T-helper 17 cell (primary cell): ENCODE measurements at regions not wholly inside any gene's neighbourhood (a gene's known extent, or its start where the extent isn't known, plus 50 kb on each side); places are given as distances from the start of the nearest gene placed in this dataset.
A peak's percentile ranks its signal among the peaks of the same experiment; 100 is the strongest.

Experiments used
- ATAC-seq: fragments of 150-1000 bp; cut with Tn5 transposase; 2 replicates; pipeline ENCODE4 v1.10.0; 2021; ENCODE audit warnings: mild to moderate bottlenecking, moderate library complexity
- DNase-seq, 3 donors: peaks; one replicate each; pipeline versions ENCODE4 v3.0.0 to v3.0.0-alpha.2; 2020 to 2021
- H3K9me3 ChIP-seq: one replicate; pipeline ENCODE4 v1.7.0; 2013; ENCODE audit warnings: low read length, mild to moderate bottlenecking; ENCODE audit not compliant: control insufficient read depth, poor library complexity, severe bottlenecking
- H3K27ac Mint-ChIP-seq: one replicate; pipeline ENCODE4 v1.8.0; 2022; ENCODE audit warnings: mild to moderate bottlenecking, moderate library complexity, mixed read lengths
- H3K27me3 Mint-ChIP-seq: one replicate; pipeline ENCODE4 v1.8.0; 2022; ENCODE audit warnings: mixed read lengths
- H3K36me3 Mint-ChIP-seq: one replicate; pipeline ENCODE4 v1.8.0; 2022; ENCODE audit warnings: low read depth, mixed read lengths
- H3K4me1 Mint-ChIP-seq: one replicate; pipeline ENCODE4 v1.8.0; 2022; ENCODE audit warnings: mild to moderate bottlenecking, mixed read lengths
- H3K4me3 Mint-ChIP-seq: one replicate; pipeline ENCODE4 v1.8.0; 2022; ENCODE audit warnings: mild to moderate bottlenecking, moderate library complexity, mixed read lengths

DNA sequence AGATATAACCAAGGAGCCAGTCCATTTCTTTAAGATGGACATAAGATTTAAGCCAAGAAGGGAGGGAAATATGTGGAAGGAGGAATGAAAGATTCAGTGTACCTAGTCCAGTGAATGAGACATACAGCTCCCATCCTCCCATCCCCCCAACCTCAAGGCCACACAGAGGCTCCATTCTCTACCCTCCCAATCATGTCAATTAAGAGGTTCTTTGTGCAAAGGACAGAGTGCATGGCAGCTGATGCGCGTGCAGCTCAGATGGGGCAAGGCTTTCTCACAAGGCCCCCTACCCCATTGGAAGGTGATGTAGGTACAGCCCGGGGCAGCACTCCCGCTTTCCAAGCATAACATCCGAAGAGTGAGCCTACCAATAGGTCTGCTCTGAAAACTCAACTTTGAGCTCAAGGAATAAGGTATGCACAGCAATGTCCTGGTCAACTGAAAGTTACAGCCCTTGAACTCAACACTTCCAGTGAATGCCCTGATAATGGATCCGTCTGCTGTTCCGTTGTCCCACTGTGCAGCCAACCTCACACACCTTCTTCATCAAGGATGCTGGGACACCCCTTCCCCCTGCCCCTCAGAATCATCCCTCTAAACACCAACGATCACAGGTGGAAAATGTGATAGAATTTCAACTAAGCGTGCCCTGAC lies 458.1 kb downstream of the SOX9 start:
- Mint-ChIP-seq H3K4me1 (peaks cover 3% of the 10 kb centered on the region), H3K27ac (no peak overlapping the region), H3K27me3 (peaks cover 20% of the 10 kb centered on the region), H3K36me3 (no peaks in the 10 kb centered on the region), H3K4me3 (no peak overlapping the region)
- H3K9me3 ChIP-seq: no peaks in the 10 kb centered on the region
- ATAC-seq (no peak), DNase-seq (no peak)

DNA sequence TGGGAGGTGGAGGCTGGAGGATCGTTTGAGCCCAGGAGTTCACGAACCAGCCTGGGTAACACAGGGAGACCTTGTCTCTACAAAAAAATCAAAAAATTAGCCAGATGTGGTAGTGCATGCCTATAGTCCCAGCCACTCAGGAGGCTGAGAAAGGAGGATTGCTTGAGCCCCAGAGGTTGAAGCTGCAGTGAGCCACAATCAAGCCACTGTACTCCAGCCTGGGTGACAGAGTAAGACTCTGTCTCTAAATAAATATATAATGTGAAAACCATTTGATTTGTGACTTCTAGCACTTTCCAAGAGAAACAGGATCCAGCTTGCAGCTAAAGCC lies 459.1 kb downstream of the SOX9 start:
- H3K27me3 Mint-ChIP-seq: peaks cover 10% of the 10 kb centered on the region
- peak overlapping the region; percentile 21 for H3K27ac Mint-ChIP-seq
- ATAC-seq: no peak

GRCh38 chr17:72580321-72581127 lies 459.7 kb downstream of the SOX9 start:
- ATAC-seq (no peak), DNase-seq (no peak)
- H3K4me1 Mint-ChIP-seq: peaks cover 3% of the 10 kb centered on the region
- no peak overlapping the region for H3K4me3 Mint-ChIP-seq
- H3K27me3 Mint-ChIP-seq: peaks cover 10% of the 10 kb centered on the region
- no peaks in the 10 kb centered on the region for H3K36me3 Mint-ChIP-seq
- peak overlapping the region; percentile 21 for H3K27ac Mint-ChIP-seq
- H3K9me3 ChIP-seq: no peaks in the 10 kb centered on the region

More for the DNA sequence above, 459.1 kb downstream of the SOX9 start:
- no peaks in the 10 kb centered on the region for H3K9me3 ChIP-seq
- Mint-ChIP-seq H3K4me1 (peaks cover 3% of the 10 kb centered on the region), H3K4me3 (no peak overlapping the region), H3K36me3 (no peaks in the 10 kb centered on the region)
- no peak for DNase-seq

- Mint-ChIP-seq H3K4me1 (peaks cover 22% of the 10 kb centered on the region), H3K36me3 (peaks cover 4% of the 10 kb centered on the region), H3K4me3 (no peak overlapping the region), H3K27me3 (peaks cover 18% of the 10 kb centered on the region), H3K27ac (peak overlapping the region; percentile 82)
- no peak for DNase-seq
- ATAC-seq: no peak
- no peaks in the 10 kb centered on the region for H3K9me3 ChIP-seq
Observed at GRCh38 chr17:72587156-72587555, 466.3 kb downstream of the SOX9 start.

DNA sequence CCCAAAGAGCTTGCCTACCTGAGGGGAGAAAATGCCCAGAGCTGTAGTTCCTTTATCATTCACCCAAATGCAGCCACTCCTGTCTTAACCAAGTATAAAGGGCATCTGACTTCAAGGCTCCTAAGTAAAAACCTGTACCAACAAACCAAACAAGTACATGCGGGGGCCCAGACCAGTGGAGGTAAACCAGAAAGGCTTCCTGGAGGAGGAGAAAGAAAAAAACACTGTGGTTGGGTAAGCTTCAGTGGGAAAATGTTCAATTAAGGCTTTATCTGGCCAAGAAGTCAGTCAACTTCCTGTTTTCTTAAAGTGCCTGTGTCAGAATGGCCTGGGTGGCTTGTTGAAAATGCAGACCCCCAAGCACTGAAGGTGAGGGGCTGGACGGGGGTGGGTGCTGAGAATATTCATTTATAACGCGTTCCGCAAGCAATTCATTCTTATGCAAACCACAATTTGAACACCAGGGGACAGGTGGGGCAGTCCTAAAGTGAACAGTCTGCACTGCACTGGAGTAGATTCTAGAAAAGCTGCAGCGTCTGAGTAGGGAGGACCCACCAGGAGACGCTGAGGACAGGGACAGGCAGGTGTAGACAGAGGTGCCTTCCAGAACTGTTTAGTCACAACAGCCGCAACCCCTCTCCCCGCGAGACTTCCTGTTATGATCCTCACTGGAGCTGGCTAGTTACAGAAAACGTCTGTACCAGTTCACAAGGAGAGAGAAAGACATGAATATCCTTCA lies 467.1 kb downstream of the SOX9 start:
- peak; percentile 53 for ATAC-seq
- peaks cover 24% of the 10 kb centered on the region for H3K4me1 Mint-ChIP-seq
- H3K36me3 Mint-ChIP-seq: peaks cover 4% of the 10 kb centered on the region
- H3K27ac Mint-ChIP-seq: peak overlapping the region; percentile 82
- H3K4me3 Mint-ChIP-seq: peak overlapping the region; percentile 82
- no peak for DNase-seq
- H3K9me3 ChIP-seq: no peaks in the 10 kb centered on the region
- H3K27me3 Mint-ChIP-seq: peaks cover 18% of the 10 kb centered on the region

DNA sequence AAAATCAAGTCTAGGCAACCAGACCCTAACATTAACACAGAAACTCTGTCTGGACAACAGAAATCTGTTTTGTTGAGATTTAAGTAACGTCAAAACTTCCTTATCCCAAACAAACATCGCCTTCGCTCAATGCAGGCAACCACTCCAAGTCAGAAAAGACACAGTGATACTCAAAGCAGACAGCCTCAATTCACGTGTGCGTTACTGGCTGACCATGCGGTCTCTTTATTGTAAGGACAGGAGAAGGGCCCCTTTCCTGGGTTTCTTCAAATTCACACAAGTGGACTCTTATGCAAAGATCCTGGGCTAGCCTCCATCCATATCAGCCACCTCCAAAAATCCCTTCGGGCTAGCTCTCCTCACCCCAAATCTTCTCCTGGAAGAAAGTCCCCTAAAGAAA lies 467.7 kb downstream of the SOX9 start:
- H3K27ac Mint-ChIP-seq: peak overlapping the region; percentile 82
- H3K36me3 Mint-ChIP-seq: peaks cover 4% of the 10 kb centered on the region
- ATAC-seq (no peak), DNase-seq (no peak)
- H3K4me1 Mint-ChIP-seq: peaks cover 24% of the 10 kb centered on the region
- peaks cover 22% of the 10 kb centered on the region for H3K27me3 Mint-ChIP-seq
- peak overlapping the region; percentile 82 for H3K4me3 Mint-ChIP-seq
- H3K9me3 ChIP-seq: no peaks in the 10 kb centered on the region

DNA sequence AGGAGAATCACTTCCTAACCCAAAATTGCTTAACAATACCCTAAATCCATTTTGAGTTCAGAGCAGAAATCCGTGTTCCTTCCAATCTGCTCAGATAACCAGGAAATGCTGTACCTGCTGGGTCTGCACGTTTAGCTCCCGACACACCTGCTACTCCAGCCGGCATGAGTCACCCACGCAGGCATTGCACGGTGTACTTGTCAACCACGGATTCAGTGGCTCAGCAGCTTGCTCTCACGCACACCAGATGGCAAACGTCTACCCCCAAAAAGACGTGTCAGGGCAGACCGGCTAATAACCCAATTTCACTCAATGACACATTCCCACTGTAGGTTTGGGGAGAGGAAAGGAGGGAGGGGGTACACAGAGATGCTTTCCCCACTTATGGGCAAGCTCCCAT lies 468.1 kb downstream of the SOX9 start:
- peak overlapping the region; percentile 82 for H3K27ac Mint-ChIP-seq
- H3K27me3 Mint-ChIP-seq: peaks cover 24% of the 10 kb centered on the region
- ATAC-seq (peak; percentile 37), DNase-seq (peak in 1 of 3 donors; percentile 24)
- H3K4me3 Mint-ChIP-seq: peak overlapping the region; percentile 82
- H3K9me3 ChIP-seq: no peaks in the 10 kb centered on the region
- peaks cover 24% of the 10 kb centered on the region for H3K4me1 Mint-ChIP-seq
- H3K36me3 Mint-ChIP-seq: peaks cover 4% of the 10 kb centered on the region

DNA sequence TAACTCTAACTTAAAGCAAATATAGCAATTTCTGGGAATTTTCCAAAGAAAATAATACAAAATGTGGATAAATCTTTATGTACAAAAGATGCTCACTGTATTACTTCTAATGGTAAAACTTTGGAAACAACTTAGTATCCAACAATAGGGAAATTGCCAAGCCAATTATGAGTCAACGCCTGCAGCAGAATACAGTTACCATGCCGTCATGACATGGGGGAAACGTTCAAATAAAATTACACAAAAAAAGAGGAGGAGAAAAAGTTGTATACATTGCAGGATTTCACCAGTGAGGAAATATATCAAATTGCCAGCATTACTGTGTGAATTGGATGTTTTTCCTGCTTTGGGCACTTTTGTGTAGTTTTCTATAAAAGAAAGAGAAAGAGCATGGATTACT lies 469.6 kb downstream of the SOX9 start:
- peaks cover 4% of the 10 kb centered on the region for H3K36me3 Mint-ChIP-seq
- ATAC-seq: no peak
- DNase-seq: no peak
- H3K4me1 Mint-ChIP-seq: peaks cover 24% of the 10 kb centered on the region
- H3K4me3 Mint-ChIP-seq: peak overlapping the region; percentile 80
- no peak overlapping the region for H3K27ac Mint-ChIP-seq
- H3K9me3 ChIP-seq: no peaks in the 10 kb centered on the region
- H3K27me3 Mint-ChIP-seq: peaks cover 24% of the 10 kb centered on the region

DNA sequence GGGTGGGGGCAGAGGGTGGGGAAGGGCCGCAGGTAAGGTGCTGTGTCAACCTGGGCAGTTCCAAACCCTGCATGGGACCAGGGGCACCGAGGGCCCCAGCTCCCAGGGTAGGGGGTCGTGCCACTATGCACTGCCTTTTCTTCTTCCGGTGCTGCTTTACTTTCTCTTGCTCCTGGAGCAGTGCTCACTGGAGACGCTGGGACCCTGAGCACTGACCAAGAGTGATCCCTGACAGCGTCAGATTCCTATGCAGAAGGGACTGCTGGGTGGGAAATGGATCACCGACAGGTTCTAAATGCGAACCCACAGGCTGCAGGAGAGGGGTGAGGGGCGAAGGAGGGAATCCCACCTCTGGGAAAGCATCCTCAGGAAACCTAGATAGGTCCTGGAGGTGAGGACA lies 470.1 kb downstream of the SOX9 start:
- Mint-ChIP-seq H3K27ac (no peak overlapping the region), H3K27me3 (peaks cover 24% of the 10 kb centered on the region), H3K4me3 (peak overlapping the region; percentile 94), H3K36me3 (peaks cover 4% of the 10 kb centered on the region), H3K4me1 (peaks cover 24% of the 10 kb centered on the region)
- no peak for ATAC-seq
- no peak for DNase-seq
- no peaks in the 10 kb centered on the region for H3K9me3 ChIP-seq

DNA sequence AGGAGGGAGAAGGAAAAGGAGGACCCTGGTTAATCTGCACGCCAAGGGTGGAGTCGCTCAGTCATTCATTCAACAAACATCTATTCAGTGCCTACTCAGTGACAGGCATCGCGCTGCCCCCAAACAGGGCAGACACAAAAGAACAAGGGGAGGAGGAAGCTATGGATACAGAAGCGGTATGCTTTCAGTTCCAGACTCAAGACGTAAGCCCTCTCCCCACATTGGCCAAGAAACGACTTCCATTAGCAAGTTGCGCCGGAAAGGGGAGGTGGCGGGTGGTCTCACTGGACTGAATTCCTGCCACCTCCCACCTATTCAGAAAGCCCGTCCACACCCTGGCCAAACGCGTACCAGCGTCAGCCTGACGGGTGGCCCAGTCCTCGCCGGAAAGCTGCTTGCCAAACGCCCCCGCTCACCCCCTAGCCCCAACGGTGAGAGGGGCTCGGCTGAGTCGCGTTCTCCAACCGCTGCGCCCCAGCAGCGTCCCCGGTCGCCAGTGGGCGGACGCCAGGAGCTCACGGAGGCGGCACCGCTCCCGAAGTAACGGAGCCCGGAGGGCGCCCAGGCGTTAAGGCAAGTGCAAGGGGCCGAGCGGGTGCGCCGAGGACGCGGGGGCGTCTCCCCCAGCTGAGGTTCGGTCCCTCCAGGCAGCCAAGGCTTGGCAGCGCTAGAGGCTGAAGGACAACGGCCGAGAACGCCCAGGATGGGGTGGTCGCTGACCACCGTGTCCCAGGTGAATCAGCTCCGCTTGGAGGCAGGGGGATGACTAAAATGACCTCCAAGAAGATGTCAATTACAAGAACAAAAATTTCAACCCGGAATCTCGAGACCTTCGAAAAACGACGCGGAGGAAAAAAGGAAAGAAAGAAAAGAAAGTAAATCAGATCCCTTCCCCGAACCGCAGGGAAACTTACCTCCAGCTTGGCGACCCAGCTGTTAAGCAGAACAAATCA lies 470.7 kb downstream of the SOX9 start:
- Mint-ChIP-seq H3K27me3 (peaks cover 24% of the 10 kb centered on the region), H3K4me3 (peak overlapping the region; percentile 94), H3K4me1 (peaks cover 24% of the 10 kb centered on the region), H3K27ac (peak overlapping the region; percentile 88), H3K36me3 (peaks cover 4% of the 10 kb centered on the region)
- DNase-seq: no peak
- H3K9me3 ChIP-seq: no peaks in the 10 kb centered on the region
- ATAC-seq: peak; percentile 22

DNA sequence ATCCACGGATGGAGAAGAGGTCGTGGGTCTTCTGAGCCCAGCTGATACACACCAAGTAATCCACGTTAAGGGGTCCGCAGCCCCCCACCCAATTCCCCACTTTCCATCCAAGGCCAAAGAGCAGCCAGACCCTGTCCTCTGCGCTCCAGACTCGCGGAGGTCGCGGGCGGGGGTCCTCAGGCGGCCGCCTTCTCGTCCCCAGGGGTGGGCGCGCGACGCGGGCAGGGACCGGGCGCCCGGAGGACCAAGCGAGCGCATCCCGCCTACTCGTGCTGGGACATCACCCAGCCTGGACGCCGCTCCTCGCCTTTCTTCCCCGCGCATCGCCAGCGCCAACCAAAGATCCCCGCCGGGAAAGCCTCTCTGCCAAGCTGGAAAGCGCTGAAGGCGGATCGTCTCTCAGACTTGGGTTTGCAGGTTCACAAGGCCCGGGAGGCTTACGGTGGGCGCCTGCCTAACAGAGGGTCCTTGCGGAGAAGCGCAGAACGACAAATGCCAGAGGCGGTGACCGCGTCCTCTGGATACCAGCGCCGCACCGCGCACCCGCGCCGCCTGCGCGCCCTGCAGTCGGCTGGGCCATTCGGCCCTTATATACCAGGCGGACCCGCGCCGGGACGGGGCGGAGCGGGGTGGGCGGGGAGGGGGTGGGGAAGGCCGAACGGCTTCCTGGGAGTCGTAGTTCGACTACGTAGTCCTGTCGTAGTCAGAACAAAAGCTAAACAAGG lies 471.6 kb downstream of the SOX9 start:
- peak; percentile 50 to 67 (median 54) for DNase-seq
- Mint-ChIP-seq H3K27me3 (peaks cover 32% of the 10 kb centered on the region), H3K4me3 (peak overlapping the region; percentile 94), H3K4me1 (peaks cover 28% of the 10 kb centered on the region), H3K36me3 (peaks cover 4% of the 10 kb centered on the region), H3K27ac (peak overlapping the region; percentile 88)
- peak; percentile 84 for ATAC-seq
- H3K9me3 ChIP-seq: no peaks in the 10 kb centered on the region

DNA sequence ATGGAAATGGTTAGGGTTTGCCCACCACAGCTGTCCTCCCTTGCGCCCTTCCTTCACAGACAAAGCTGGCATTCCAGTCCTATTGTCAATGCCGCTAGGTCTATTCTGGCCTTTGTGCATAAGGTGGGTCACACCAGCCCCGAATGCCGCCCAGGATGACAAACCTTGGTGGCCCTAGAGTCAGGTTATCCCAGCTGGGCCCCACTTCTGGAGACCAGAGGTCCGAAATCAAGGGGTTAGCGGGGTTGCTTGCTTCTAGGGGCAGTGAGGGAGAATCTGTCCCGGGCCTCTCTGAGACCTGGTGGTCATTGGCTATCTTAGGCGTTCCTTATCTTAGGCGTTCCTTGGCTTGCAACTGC lies 472.1 kb downstream of the SOX9 start:
- Mint-ChIP-seq H3K4me1 (peaks cover 25% of the 10 kb centered on the region), H3K36me3 (peaks cover 4% of the 10 kb centered on the region), H3K4me3 (peak overlapping the region; percentile 52), H3K27me3 (peaks cover 33% of the 10 kb centered on the region), H3K27ac (no peak overlapping the region)
- no peak for DNase-seq
- H3K9me3 ChIP-seq: no peaks in the 10 kb centered on the region
- no peak for ATAC-seq
